HepG2 (cell line): ENCODE measurements at regions not wholly inside any gene's neighbourhood (a gene's known extent, or its start where the extent isn't known, plus 50 kb on each side); places are given as distances from the start of the nearest gene placed in this dataset.

ENCODE experiments used
- ATAC-seq: fragments of 200-7000 bp; cut with Tn5 transposase; 3 replicates; pipeline ENCODE4 v1.9.1; 2020; ENCODE audit warnings: mild to moderate bottlenecking, moderate library complexity
- BruUV-seq: library from RNA; stranded (reverse); fragments of 400-500 nt; replicated peaks from 2 replicates; lab custom pipeline; 2021; lab: Mats Ljungman, UMichigan
- CTCF ChIA-PET: fragments of 300-600 bp; formaldehyde crosslinking; extraction: SDS; loops from one replicate; lab custom pipeline; 2021; ENCODE audit warnings: low total read pairs, inconsistent platforms, low intra/inter-chr PET ratio; lab: Yijun Ruan, JAX
- POLR2A ChIA-PET: fragments of 350-600 bp; sonication (Branson Sonifier 250); formaldehyde crosslinking; loops from one replicate; lab custom pipeline; 2020; ENCODE audit warnings: antibody characterized with exemption, inconsistent platforms; lab: Yijun Ruan, JAX
- DNase-seq: peaks from one replicate; pipeline ENCODE4 v3.0.0-alpha.2; 2015; ENCODE audit warnings: low spot score
- FAIRE-seq: peaks from 3 replicates; lab custom pipeline; 2011; peaks lifted over from hg19 to GRCh38; lab: Jason Lieb, UNC
- H2AFZ ChIP-seq: one replicate; pipeline ENCODE4 v1.6.1; 2011; ENCODE audit warnings: low read length, inconsistent platforms
- H3K27ac ChIP-seq: fragments of 300-600 bp; 3 replicates; pipeline ENCODE4 v1.8.0; 2011; ENCODE audit warnings: mixed run types, mild to moderate bottlenecking, mixed read lengths, low read length, inconsistent platforms; ENCODE audit not compliant: insufficient read depth; ENCODE audit errors: extremely low read length
- H3K27me3 ChIP-seq, 2 experiments: fragments of 200-600 bp in 1 of 2; 2 replicates in 1 of 2; 3 replicates in 1 of 2; pipeline versions ENCODE4 v1.6.0 to v1.8.0; 2011; ENCODE audit warnings: low read length in 2 of 2, mild to moderate bottlenecking in 2 of 2, moderate library complexity in 2 of 2, inconsistent platforms in 1 of 2; ENCODE audit not compliant: insufficient read depth in 2 of 2, control insufficient read depth in 1 of 2
- H3K36me3 ChIP-seq, 2 experiments: fragments of 200-600 bp in 1 of 2; replicated peaks in 1 of 2; 2 replicates in 1 of 2; 3 replicates in 1 of 2; pipeline versions ENCODE4 v1.5.1 to v1.8.0; 2011; ENCODE audit warnings: low read length in 2 of 2, inconsistent platforms in 1 of 2; ENCODE audit not compliant: insufficient read depth in 2 of 2, control insufficient read depth in 1 of 2
- H3K4me1 ChIP-seq: 2 replicates; pipeline ENCODE4 v1.5.1; 2012; ENCODE audit warnings: low read length, inconsistent platforms; ENCODE audit not compliant: insufficient read depth
- H3K4me2 ChIP-seq: 2 replicates; pipeline ENCODE4 v1.6.0; 2011; ENCODE audit warnings: low read depth, low read length, inconsistent platforms
- H3K4me3 ChIP-seq, 3 experiments: fragments of 200-600 bp in 1 of 3; sonication (generic), shearing (Covaris generic) in 1 of 3; replicated peaks in 1 of 3; 2 replicates each; pipeline ENCODE4 v1.5.1; 2011 to 2016; ENCODE audit warnings: low read length in 3 of 3, inconsistent platforms in 2 of 3, low read depth in 2 of 3, mild to moderate bottlenecking in 2 of 3, control low read depth in 1 of 3, mixed read lengths in 1 of 3; ENCODE audit not compliant: insufficient read depth in 1 of 3
- H3K79me2 ChIP-seq: one replicate; pipeline ENCODE4 v1.6.1; 2011; ENCODE audit warnings: low read length, inconsistent platforms; ENCODE audit not compliant: insufficient read depth
- H3K9ac ChIP-seq: 2 replicates; pipeline ENCODE4 v1.6.0; 2011; ENCODE audit warnings: mild to moderate bottlenecking, low read depth, low read length, inconsistent platforms; ENCODE audit not compliant: insufficient read depth
- H3K9me3 ChIP-seq: 2 replicates; pipeline ENCODE4 v1.5.1; 2012; ENCODE audit warnings: mild to moderate bottlenecking, low read length
- H4K20me1 ChIP-seq: 2 replicates; pipeline ENCODE4 v1.6.0; 2011; ENCODE audit warnings: inconsistent platforms, mild to moderate bottlenecking, low read length, moderate library complexity; ENCODE audit not compliant: insufficient read depth
- FOXP1 ChIP-seq, 2 experiments: fragments of 450-650 bp in 1 of 2; IDR thresholded peaks; 2 replicates each; pipeline ENCODE4 v1.6.1; 2017 to 2018; ENCODE audit warnings: antibody characterized with exemption in 1 of 2
- HCFC1 ChIP-seq: fragments of 150-350 bp; IDR thresholded peaks from 2 replicates; pipeline ENCODE4 v1.6.1; 2014; ENCODE audit warnings: low read depth, low read length
- KLF16 ChIP-seq, 2 experiments: sonication (generic) in 1 of 2; formaldehyde crosslinking in 1 of 2; IDR thresholded peaks; 2 replicates each; pipeline versions ENCODE4 v1.6.1 to v1.8.0; 2016 to 2023; ENCODE audit warnings: missing genetic modification reagents in 2 of 2, missing compliant biosample characterization in 1 of 2
- NBN ChIP-seq: fragments of 450-650 bp; conservative IDR thresholded peaks from 2 replicates; pipeline ENCODE4 v1.6.1; 2017
- REL ChIP-seq: sonication (generic); formaldehyde crosslinking; conservative IDR thresholded peaks from 2 replicates; pipeline ENCODE4 v1.8.0; 2022; ENCODE audit warnings: mild to moderate bottlenecking, missing genetic modification reagents, moderate library complexity
- ZC3H4 ChIP-seq: sonication (generic); formaldehyde crosslinking; IDR thresholded peaks from 2 replicates; pipeline ENCODE4 v1.4.0; 2020; ENCODE audit warnings: missing genetic modification reagents, borderline replicate concordance
- ZFP90 ChIP-seq: sonication (generic); formaldehyde crosslinking; IDR thresholded peaks from 2 replicates; pipeline ENCODE4 v1.8.0; 2022; ENCODE audit warnings: missing genetic modification reagents, mild to moderate bottlenecking, inconsistent platforms, borderline replicate concordance
- ZNF746 ChIP-seq: sonication (generic); formaldehyde crosslinking; IDR thresholded peaks from 2 replicates; pipeline ENCODE4 v1.8.0; 2022; ENCODE audit warnings: mild to moderate bottlenecking, missing genetic modification reagents
- WGBS: methylation state at CpG from one replicate; pipeline ENCODE4 v1.1.6; 2017; ENCODE audit warnings: low lambda C conversion rate; 5-methylcytosine and 5-hydroxymethylcytosine counted together
- in situ Hi-C: cut with HindIII; loops from 2 replicates; pipeline ENCODE4 v1.10.0; 2017; ENCODE audit warnings: low pct_unique_long_range_greater_than_20kb; ENCODE audit not compliant: extremely low pct_ligation_motif_present
- intact Hi-C: fragments of 100-400 bp; cut with micrococcal nuclease; formaldehyde crosslinking; loops from one replicate; pipeline ENCODE4 v1.10.0; 2022; ENCODE audit not compliant: unreplicated experiment
- TF ChIP-seq, protein P1 (sequence below): sonication (generic); formaldehyde crosslinking; IDR thresholded peaks from 2 replicates; pipeline ENCODE4 v1.5.0; 2020; ENCODE audit warnings: mild to moderate bottlenecking, missing genetic modification reagents, borderline replicate concordance
- TF ChIP-seq, protein P2 (sequence below): sonication (generic); formaldehyde crosslinking; conservative IDR thresholded peaks from 2 replicates; pipeline ENCODE4 v1.4.0; 2020; ENCODE audit warnings: missing genetic modification reagents

DNA sequence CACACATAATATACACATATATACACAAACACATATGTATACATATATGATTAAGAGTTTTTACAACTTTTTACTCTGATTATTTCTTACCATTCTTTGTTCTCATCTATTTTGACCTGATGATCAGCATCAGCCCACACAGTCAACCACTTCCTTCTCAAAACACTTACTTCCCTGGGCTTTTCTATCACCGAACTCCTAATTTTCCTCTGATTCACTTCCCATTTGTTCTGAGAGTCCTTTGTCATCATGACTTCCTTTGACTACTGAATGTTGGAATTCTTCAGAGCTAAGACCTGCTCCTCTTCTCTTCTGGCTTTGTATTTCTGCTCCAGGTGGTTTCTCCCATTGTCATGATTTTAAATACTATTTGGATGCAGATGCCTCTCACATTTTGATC, 209.5 kb upstream of the AFF2 start:
- Histone ChIP-seq H3K4me3 (no peak overlapping the region), H3K9ac (no peak overlapping the region), H3K79me2 (no peaks in the 10 kb centered on the region), H3K4me2 (no peak overlapping the region), H3K4me1 (no peaks in the 10 kb centered on the region), H3K27ac (no peak overlapping the region), H3K27me3 (no peaks in the 10 kb centered on the region), H3K36me3 (no peaks in the 10 kb centered on the region), H3K9me3 (no peaks in the 10 kb centered on the region), H4K20me1 (no peaks in the 10 kb centered on the region), H2AFZ (no peak overlapping the region)
- TF ChIP-seq KLF16 (CRISPR knock-in tag; IDR thresholded peaks at IDR 0.05) (no peak), REL (CRISPR knock-in tag) (no peak)
- intact Hi-C loops: no loop called here
- WGBS: 0% methylated on average over 1 of the region's 1 CpG
- ATAC-seq: no peak
- BruUV-seq: no TSS peak
- no peak for DNase-seq
- in situ Hi-C loops: no loop called here
- ChIA-PET CTCF (no interaction called here), POLR2A (no interaction called here)
- FAIRE-seq: no peak

DNA sequence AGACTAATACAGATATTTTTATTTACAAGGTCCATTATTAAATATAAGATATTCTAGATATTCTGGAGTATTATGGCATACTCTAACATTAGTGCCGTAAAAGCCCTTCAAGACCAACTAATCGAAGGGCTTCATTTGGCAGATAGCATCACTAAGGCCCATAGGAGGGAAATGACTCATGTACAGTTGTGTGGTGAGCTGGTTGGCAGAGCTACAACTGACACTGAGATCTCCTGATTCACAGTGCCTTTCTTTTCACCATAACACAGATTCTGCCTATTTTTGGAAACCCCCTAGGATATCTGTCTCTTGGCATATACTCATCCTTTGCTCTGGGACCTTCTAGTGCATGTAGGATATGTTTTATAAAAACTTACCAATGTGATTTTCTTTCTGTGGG, 201.7 kb upstream of the AFF2 start:
- ChIA-PET POLR2A (no interaction called here), CTCF (no interaction called here)
- DNase-seq (no peak), ATAC-seq (no peak), FAIRE-seq (no peak)
- no TSS peak for BruUV-seq
- Histone ChIP-seq H3K4me1 (no peaks in the 10 kb centered on the region), H3K9ac (no peak overlapping the region), H3K36me3 (no peaks in the 10 kb centered on the region), H3K9me3 (no peaks in the 10 kb centered on the region), H3K4me2 (no peak overlapping the region), H3K27me3 (no peaks in the 10 kb centered on the region), H3K27ac (no peak overlapping the region), H2AFZ (no peak overlapping the region), H4K20me1 (no peaks in the 10 kb centered on the region), H3K79me2 (no peaks in the 10 kb centered on the region), H3K4me3 (no peak overlapping the region)
- in situ Hi-C loops (no loop called here), intact Hi-C loops (no loop called here)
- WGBS: 8% methylated on average over 2 of the region's 2 CpGs
- TF ChIP-seq ZC3H4 (no peak), ZFP90 (CRISPR knock-in tag) (no peak), FOXP1 (IDR thresholded peaks at IDR 0.05) (no peak), FOXP1 (CRISPR knock-in tag; IDR thresholded peaks at IDR 0.05) (no peak), HCFC1 (no peak), ZNF746 (CRISPR knock-in tag) (no peak), NBN (no peak)
- TF ChIP-seq, protein P1, sequence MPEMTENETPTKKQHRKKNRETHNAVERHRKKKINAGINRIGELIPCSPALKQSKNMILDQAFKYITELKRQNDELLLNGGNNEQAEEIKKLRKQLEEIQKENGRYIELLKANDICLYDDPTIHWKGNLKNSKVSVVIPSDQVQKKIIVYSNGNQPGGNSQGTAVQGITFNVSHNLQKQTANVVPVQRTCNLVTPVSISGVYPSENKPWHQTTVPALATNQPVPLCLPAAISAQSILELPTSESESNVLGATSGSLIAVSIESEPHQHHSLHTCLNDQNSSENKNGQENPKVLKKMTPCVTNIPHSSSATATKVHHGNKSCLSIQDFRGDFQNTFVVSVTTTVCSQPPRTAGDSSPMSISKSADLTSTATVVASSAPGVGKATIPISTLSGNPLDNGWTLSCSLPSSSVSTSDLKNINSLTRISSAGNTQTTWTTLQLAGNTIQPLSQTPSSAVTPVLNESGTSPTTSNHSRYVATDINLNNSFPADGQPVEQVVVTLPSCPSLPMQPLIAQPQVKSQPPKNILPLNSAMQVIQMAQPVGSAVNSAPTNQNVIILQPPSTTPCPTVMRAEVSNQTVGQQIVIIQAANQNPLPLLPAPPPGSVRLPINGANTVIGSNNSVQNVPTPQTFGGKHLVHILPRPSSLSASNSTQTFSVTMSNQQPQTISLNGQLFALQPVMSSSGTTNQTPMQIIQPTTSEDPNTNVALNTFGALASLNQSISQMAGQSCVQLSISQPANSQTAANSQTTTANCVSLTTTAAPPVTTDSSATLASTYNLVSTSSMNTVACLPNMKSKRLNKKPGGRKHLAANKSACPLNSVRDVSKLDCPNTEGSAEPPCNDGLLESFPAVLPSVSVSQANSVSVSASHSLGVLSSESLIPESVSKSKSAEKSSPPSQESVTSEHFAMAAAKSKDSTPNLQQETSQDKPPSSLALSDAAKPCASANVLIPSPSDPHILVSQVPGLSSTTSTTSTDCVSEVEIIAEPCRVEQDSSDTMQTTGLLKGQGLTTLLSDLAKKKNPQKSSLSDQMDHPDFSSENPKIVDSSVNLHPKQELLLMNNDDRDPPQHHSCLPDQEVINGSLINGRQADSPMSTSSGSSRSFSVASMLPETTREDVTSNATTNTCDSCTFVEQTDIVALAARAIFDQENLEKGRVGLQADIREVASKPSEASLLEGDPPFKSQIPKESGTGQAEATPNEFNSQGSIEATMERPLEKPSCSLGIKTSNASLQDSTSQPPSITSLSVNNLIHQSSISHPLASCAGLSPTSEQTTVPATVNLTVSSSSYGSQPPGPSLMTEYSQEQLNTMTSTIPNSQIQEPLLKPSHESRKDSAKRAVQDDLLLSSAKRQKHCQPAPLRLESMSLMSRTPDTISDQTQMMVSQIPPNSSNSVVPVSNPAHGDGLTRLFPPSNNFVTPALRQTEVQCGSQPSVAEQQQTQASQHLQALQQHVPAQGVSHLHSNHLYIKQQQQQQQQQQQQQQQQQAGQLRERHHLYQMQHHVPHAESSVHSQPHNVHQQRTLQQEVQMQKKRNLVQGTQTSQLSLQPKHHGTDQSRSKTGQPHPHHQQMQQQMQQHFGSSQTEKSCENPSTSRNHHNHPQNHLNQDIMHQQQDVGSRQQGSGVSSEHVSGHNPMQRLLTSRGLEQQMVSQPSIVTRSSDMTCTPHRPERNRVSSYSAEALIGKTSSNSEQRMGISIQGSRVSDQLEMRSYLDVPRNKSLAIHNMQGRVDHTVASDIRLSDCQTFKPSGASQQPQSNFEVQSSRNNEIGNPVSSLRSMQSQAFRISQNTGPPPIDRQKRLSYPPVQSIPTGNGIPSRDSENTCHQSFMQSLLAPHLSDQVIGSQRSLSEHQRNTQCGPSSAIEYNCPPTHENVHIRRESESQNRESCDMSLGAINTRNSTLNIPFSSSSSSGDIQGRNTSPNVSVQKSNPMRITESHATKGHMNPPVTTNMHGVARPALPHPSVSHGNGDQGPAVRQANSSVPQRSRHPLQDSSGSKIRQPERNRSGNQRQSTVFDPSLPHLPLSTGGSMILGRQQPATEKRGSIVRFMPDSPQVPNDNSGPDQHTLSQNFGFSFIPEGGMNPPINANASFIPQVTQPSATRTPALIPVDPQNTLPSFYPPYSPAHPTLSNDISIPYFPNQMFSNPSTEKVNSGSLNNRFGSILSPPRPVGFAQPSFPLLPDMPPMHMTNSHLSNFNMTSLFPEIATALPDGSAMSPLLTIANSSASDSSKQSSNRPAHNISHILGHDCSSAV (CRISPR knock-in tag): no peak
- TF ChIP-seq, protein P2, sequence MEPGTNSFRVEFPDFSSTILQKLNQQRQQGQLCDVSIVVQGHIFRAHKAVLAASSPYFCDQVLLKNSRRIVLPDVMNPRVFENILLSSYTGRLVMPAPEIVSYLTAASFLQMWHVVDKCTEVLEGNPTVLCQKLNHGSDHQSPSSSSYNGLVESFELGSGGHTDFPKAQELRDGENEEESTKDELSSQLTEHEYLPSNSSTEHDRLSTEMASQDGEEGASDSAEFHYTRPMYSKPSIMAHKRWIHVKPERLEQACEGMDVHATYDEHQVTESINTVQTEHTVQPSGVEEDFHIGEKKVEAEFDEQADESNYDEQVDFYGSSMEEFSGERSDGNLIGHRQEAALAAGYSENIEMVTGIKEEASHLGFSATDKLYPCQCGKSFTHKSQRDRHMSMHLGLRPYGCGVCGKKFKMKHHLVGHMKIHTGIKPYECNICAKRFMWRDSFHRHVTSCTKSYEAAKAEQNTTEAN: no peak
